ENCODE measurements at regions not wholly inside any gene's neighbourhood (a gene's known extent, or its start where the extent isn't known, plus 50 kb on each side); places are given as distances from the start of the nearest gene placed in this dataset.

GRCh38 chr10:62498271-62498670, 124.1 kb downstream of the ZNF365 start:
- TF ChIP-seq CTCF (conservative IDR thresholded peaks at IDR 0.05; ENCODE audit: low read depth in 2 of 2) (no peak), POLR2AphosphoS5 (IDR thresholded peaks at IDR 0.05; ENCODE audit: low read depth) (no peak), CREB1 (CRISPR knock-in tag; IDR thresholded peaks at IDR 0.05; ENCODE audit: low read depth) (no peak), REST (IDR thresholded peaks at IDR 0.05; ENCODE audit: unreplicated experiment) (no peak), ZNF331 (CRISPR knock-in tag; IDR thresholded peaks at IDR 0.05; ENCODE audit: low read depth) (no peak), EZH2phosphoT487 (IDR thresholded peaks at IDR 0.05; ENCODE audit: unreplicated experiment) (no peak), JUNB (IDR thresholded peaks at IDR 0.05; ENCODE audit: unreplicated experiment) (no peak), EZH2 (IDR thresholded peaks at IDR 0.05; ENCODE audit: low read depth, unreplicated experiment) (no peak)
